Fibroblast of skin of left biceps (primary cell): ENCODE measurements at regions not wholly inside any gene's neighbourhood (a gene's known extent, or its start where the extent isn't known, plus 50 kb on each side); places are given as distances from the start of the nearest gene placed in this dataset.

Experiments
- DNase-seq, 2 experiments: peaks; one replicate each; pipeline ENCODE4 v3.0.0-alpha.2; 2013; ENCODE audit warnings: low read depth in 2 of 2

DNA sequence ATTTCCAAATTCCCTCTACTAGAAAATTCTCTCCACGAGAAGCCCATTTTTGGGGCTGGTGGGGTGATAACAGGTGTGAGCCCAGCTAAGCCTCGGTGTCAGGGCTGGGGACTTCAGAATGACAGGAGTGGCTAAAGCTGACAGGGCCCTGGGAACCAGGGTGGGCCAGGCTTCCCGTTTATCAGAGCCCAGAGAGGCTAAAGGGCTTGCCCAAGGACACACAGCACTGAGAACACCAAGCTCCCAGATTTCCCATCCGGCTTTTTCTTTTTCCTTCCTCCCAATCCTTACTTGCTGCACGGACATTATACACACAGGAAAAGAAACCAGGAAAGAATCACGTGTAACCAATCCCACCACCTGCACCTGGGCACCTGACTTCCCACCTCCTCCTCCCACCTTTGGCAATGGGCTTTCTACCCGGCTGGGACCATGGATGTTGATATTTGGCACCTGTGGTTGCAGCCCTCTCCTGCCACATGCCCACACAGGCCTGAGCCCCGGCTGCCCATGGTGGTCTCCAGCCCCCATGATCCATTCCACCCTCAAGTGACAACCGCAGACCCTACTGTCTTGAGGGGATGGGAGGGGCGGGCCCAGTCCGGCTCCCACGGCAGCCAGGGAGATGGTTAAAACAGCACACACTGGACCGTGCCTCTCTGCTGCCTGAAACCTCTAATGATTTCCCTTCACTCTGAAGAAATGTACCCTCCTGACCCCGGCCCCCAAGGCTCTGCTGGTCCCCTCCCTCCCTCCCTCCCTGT is 78.9 kb downstream of the ENGASE start:
- DNase-seq, result no peak

- DNase-seq, result no peak
These were observed 78.0 kb downstream of the ENGASE start for GRCh38 chr17:79152636-79153035.

DNA sequence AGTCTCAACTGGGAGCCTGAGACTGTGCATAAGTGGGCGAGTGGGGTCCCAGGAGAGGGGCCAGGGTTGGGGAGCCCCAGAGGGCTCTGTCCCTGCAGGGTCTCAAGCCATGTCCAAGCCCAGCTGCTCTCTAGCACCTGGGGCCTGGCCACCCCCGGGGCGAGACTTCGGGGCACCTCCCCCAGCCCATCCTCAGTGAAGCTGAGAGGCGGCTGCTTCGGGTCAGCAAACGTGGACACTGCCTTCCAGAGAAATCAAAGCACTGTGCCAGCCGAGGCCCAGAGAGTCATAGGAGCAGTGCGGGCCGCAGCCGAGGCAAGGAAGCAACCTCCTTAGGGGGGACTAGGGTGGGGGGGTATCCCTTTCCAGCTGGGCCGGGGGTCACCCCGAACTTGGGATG is 77.5 kb downstream of the ENGASE start:
- DNase-seq, result no peak

DNA sequence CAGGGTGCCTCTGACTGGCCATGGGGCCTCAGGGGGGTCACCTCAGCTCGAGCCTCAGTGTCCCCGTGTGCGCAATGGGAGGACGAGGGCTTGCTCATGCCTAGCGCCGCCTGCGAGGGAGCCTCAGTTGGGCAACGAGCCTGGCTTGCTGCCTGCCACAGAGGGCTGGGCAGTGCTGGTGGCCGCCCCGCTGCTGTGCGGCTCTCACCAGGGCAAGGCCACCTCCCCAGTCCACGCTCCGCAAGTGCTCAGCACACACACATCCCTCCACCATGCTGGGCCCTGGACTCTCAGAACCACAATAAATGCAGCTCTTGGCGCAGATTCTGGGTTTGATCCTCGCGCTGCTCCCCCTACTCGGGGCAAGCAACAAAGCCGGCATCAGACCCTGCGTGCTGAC is 76.2 kb downstream of the ENGASE start:
- no peak for DNase-seq

DNA sequence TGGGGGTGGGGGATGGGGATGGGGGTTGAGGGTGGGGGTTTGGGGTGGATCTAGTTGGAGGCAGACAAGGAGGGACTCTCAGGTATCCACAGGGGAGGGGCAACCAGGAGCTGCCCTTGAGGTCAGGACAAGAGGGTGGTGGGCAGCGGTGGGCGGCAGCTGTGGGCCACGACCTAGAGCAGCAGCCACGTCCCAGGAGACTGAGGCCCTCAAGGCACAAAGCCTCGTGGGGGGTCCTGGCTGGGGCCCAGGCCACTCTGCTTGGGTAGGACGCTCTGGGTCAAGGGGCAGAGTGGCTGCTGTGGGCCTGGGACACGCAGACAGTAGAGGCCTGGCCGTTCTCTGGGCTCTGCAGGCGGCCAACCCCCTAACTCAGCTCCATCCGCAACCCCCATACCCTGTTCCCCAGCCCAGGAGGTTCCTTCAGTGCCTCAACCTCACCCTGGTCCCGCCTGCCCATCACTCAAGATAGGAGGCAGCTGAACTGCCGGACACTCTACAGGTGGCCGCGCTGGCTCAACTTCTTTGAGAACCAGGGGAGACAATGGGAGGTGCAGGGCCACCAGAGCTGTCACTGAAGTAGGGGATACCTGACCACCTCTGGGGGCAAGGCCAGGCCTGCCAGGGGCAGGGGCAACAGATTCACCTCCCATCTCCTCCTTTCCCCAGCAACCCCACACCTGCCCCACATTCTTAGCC is 75.6 kb downstream of the ENGASE start:
- no peak for DNase-seq

DNA sequence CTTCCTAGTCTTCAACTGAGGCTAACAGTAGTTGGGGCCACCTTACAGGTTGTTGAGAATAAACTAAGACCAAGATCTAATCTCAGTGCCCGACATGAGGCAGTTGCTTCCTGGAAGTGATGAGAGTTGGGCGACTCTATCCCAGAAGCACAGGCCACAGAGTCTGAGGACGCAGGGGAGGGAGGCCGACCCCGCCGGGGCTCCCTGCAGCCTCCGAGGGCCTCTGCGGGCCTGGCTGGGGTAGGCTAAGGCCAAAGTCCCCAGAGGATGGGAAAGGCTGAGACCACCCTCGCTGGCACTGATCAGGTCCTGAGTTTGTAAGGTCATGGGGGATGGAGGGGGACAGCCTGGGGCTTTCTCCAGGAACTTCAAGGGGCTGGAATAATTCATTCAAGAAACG is 74.0 kb downstream of the ENGASE start:
- no peak for DNase-seq

- no peak for DNase-seq
These were observed 73.3 kb downstream of the ENGASE start for GRCh38 chr17:79147746-79148506.

DNA sequence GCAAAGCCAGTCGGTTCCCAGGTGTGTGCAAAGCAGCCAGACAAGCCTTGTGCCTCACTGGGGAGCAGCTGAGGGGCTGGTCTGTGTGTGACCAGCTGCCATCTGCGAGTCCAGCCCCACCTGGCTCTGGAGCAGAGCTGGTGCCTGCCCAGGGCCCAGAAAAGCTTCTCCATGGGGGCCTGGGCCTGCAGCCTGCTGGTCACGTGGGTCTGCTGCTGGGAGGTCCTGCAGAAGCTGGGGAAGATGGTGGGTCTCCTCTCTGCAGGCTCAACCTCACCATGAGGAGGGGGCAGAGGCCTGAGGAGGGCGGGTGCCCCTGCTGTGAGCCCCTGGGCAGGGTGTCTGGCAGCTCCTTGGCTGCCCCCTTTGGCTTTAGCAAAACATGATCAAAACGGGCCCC is 71.9 kb downstream of the ENGASE start:
- no peak for DNase-seq

DNA sequence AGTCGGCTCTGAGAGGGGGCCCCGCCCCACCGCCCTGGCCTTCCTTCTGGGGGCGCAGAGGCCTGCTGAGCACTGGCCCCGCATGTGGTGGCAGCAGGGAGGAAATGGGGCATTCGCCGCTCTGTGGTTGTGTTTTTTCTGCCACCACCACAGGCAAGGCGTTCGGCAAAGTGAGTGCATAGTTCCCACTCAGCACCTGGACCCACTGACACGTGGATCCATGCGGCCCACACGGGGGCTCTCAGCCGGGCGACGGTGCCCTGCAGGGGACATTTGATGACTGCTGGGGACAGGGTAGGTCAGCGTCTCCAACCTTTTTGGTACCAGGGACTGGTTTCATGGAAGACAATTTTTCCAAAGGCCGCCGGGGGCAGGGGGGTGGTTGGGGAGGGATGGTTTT is 70.9 kb downstream of the ENGASE start:
- DNase-seq, result no peak

GRCh38 chr17:79144133-79144532 is 69.5 kb downstream of the ENGASE start:
- DNase-seq, result no peak

GRCh38 chr17:79142375-79142774 is 67.8 kb downstream of the ENGASE start:
- DNase-seq, result no peak

GRCh38 chr17:79141578-79142355 is 67.1 kb downstream of the ENGASE start:
- no peak for DNase-seq

GRCh38 chr17:79138826-79139225 is 64.2 kb downstream of the ENGASE start:
- no peak for DNase-seq

DNA sequence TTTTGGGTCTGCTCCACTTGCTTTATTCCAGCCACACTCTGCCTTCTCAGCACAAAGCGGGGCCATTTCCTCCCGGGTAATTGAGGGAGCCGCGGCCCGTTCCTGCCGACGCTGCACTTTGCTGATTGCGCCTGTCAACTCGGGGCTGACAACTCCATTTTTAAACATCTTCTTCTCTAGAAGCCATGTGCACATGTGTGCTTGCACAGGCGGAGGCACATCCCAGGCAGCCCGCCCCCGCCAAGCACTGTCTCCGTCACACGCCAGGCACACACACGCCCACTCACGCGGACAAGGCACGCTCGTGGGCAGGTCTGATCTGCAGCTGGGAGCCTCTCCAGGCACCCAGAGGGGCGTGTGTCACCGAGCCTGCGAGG is 63.2 kb downstream of the ENGASE start:
- no peak for DNase-seq

DNA sequence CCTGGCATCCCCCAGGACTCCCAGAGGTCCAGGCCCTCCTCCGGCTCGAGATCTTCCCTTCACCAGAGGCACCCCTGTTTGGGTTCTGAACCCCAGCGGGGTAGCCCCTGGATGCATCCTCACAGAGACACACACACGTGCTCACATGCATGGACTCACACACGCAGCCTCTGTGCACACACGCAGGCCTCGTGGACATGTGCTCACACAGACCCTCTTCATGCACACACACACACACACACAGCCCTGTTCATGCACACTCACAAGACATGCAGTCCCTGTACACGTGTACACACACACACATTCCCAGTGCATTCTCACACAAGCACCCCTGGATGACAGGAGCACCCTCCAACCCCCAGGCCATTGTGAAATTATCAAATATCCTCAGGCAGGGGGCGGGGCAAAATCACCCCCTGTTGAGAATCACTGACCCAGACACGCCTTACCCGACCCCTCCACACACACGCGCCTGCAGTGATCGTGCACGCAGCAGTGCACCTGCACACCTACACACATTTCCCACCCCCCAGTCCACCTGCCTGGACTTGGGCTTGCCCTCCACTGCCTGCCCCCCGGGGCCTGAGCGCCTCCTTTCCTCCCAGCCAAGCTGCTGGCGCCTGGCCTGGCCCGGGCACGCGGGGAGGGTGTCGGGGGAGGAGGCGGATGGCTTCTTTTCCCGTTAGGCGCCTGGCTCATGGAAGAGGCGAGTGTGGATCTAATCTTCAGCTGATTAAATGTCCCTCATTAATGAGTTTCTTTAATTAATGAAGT is 62.6 kb downstream of the ENGASE start:
- DNase-seq, result no peak

- DNase-seq, result no peak
These were observed 62.0 kb downstream of the ENGASE start for GRCh38 chr17:79136596-79136995.
